HepG2 (cell line): ENCODE measurements at regions not wholly inside any gene's neighbourhood (a gene's known extent, or its start where the extent isn't known, plus 50 kb on each side); places are given as distances from the start of the nearest gene placed in this dataset.

Experiments used
- HNF1A ChIP-seq, 2 experiments: sonication (generic) in 1 of 2; formaldehyde crosslinking in 1 of 2; IDR thresholded peaks; 2 replicates each; pipeline versions ENCODE4 v1.4.0 to v1.6.1; 2016 to 2020; ENCODE audit warnings: borderline replicate concordance in 1 of 2, low read depth in 1 of 2, mild to moderate bottlenecking in 1 of 2, missing genetic modification reagents in 1 of 2
- NFATC3 ChIP-seq: sonication (generic); formaldehyde crosslinking; IDR thresholded peaks from 2 replicates; pipeline ENCODE4 v1.5.1; 2020; ENCODE audit warnings: mild to moderate bottlenecking, missing genetic modification reagents
- PATZ1 ChIP-seq: sonication (generic); formaldehyde crosslinking; IDR thresholded peaks from 2 replicates; pipeline ENCODE4 v1.4.0; 2020; ENCODE audit warnings: missing genetic modification reagents
- SPEN ChIP-seq: sonication (generic); formaldehyde crosslinking; IDR thresholded peaks from 2 replicates; pipeline ENCODE4 v1.5.1; 2020; ENCODE audit warnings: low read depth, mild to moderate bottlenecking, missing genetic modification reagents
- TARDBP ChIP-seq: sonication (generic); formaldehyde crosslinking; IDR thresholded peaks from 2 replicates; pipeline ENCODE4 v1.8.0; 2022; ENCODE audit warnings: mild to moderate bottlenecking, missing genetic modification reagents
- TOPORS ChIP-seq: sonication (generic); formaldehyde crosslinking; IDR thresholded peaks from 2 replicates; pipeline ENCODE4 v1.8.0; 2023; ENCODE audit warnings: mild to moderate bottlenecking, missing genetic modification reagents
- UBTF ChIP-seq: sonication (generic); formaldehyde crosslinking; IDR thresholded peaks from 2 replicates; pipeline ENCODE4 v1.4.0; 2020; ENCODE audit warnings: mild to moderate bottlenecking, missing genetic modification reagents
- ZMYM3 ChIP-seq: sonication (generic); formaldehyde crosslinking; IDR thresholded peaks from 2 replicates; pipeline ENCODE4 v1.5.1; 2020; ENCODE audit warnings: mild to moderate bottlenecking, missing genetic modification reagents
- ZNF124 ChIP-seq: sonication (generic); formaldehyde crosslinking; IDR thresholded peaks from 2 replicates; pipeline ENCODE4 v1.4.0; 2020; ENCODE audit warnings: missing genetic modification reagents
- ZNF512 ChIP-seq: sonication (generic); formaldehyde crosslinking; IDR thresholded peaks from 2 replicates; pipeline ENCODE4 v1.4.0; 2020; ENCODE audit warnings: mild to moderate bottlenecking, missing genetic modification reagents
- ZNF574 ChIP-seq: sonication (generic); formaldehyde crosslinking; IDR thresholded peaks from 2 replicates; pipeline ENCODE4 v1.4.0; 2020; ENCODE audit warnings: missing genetic modification reagents
- ZNF777 ChIP-seq: sonication (generic); formaldehyde crosslinking; IDR thresholded peaks from 2 replicates; pipeline ENCODE4 v1.4.0; 2020; ENCODE audit warnings: missing genetic modification reagents

GRCh38 chr2:239574434-239575156 is 173.8 kb upstream of the HDAC4 start (continued):
- peak; percentile 74 for TF ChIP-seq ZNF574 (CRISPR knock-in tag)
- peak; percentile 91 for TF ChIP-seq TARDBP (CRISPR knock-in tag)
- peak; percentile 88 for TF ChIP-seq ZMYM3 (CRISPR knock-in tag)
- TF ChIP-seq TOPORS (CRISPR knock-in tag) = 0 out of 2 replicates have a peak, but pooled peaks have one; percentile 55
- peak; percentile 58; the same call in 1 of the 2 replicates for TF ChIP-seq SPEN (CRISPR knock-in tag)
- TF ChIP-seq ZNF124 (CRISPR knock-in tag) = peak; percentile 83; the same call in 1 of the 2 replicates
- TF ChIP-seq ZNF512 (CRISPR knock-in tag) = no peak
- 0 out of 2 replicates have a peak, but pooled peaks have one; percentile 39 for TF ChIP-seq ZNF777 (CRISPR knock-in tag)
- TF ChIP-seq UBTF (CRISPR knock-in tag) = peak; percentile 32; the same call in 1 of the 2 replicates
- TF ChIP-seq HNF1A (IDR thresholded peaks at IDR 0.05; ENCODE audit: low read depth) = no peak
- peak; percentile 49; the same call in 1 of the 2 replicates for TF ChIP-seq HNF1A (CRISPR knock-in tag; IDR thresholded peaks at IDR 0.05; ENCODE audit: borderline replicate concordance)
- peak; percentile 96 for TF ChIP-seq PATZ1 (CRISPR knock-in tag)
- TF ChIP-seq NFATC3 (CRISPR knock-in tag) = peak; percentile 73; the same call in 1 of the 2 replicates
